ENCODE measurements at regions not wholly inside any gene's neighbourhood (a gene's known extent, or its start where the extent isn't known, plus 50 kb on each side); places are given as distances from the start of the nearest gene placed in this dataset.

- peak; percentile 39 for DNase-seq
These were observed 1963.0 kb downstream of the NCAM2 start for GRCh38 chr21:22961258-22961657.

GRCh38 chr21:22965455-22966135 lies 1967.4 kb downstream of the NCAM2 start:
- no peak for DNase-seq

GRCh38 chr21:22981819-22982218 lies 1983.6 kb downstream of the NCAM2 start:
- DNase-seq, result no peak

- DNase-seq, result no peak
These were observed 1994.9 kb downstream of the NCAM2 start for GRCh38 chr21:22993144-22993543.

- DNase-seq, result peak; percentile 49
These were observed 1995.8 kb downstream of the NCAM2 start for GRCh38 chr21:22993822-22994574.

GRCh38 chr21:23003951-23004350 lies 2005.7 kb downstream of the NCAM2 start:
- DNase-seq, result peak; percentile 14

- DNase-seq, result no peak
These were observed 2010.5 kb downstream of the NCAM2 start for GRCh38 chr21:23008601-23009202.

GRCh38 chr21:23009360-23009759 lies 2011.2 kb downstream of the NCAM2 start:
- no peak for DNase-seq

GRCh38 chr21:23014021-23014420 lies 2015.8 kb downstream of the NCAM2 start:
- DNase-seq, result no peak

- peak; percentile 54 for DNase-seq
These were observed 2018.4 kb downstream of the NCAM2 start for GRCh38 chr21:23016617-23017016.

- no peak for DNase-seq
These were observed 2019.8 kb downstream of the NCAM2 start for GRCh38 chr21:23017989-23018388.

- DNase-seq, result no peak
These were observed 2022.8 kb downstream of the NCAM2 start for GRCh38 chr21:23020969-23021368.

GRCh38 chr21:23021481-23021880 lies 2023.3 kb downstream of the NCAM2 start:
- DNase-seq, result no peak

- no peak for DNase-seq
These were observed 2028.7 kb downstream of the NCAM2 start for GRCh38 chr21:23026878-23027277.

GRCh38 chr21:23039846-23040245 lies 2041.6 kb downstream of the NCAM2 start:
- no peak for DNase-seq

GRCh38 chr21:23045955-23046354 lies 2047.7 kb downstream of the NCAM2 start:
- DNase-seq, result no peak

- DNase-seq, result no peak
These were observed 2069.5 kb downstream of the NCAM2 start for GRCh38 chr21:23067672-23068071.

GRCh38 chr21:23083242-23083641 lies 2085.0 kb downstream of the NCAM2 start:
- DNase-seq, result no peak

- DNase-seq, result no peak
These were observed 2095.1 kb downstream of the NCAM2 start for GRCh38 chr21:23093259-23093658.

GRCh38 chr21:23099185-23099584 lies 2101.0 kb downstream of the NCAM2 start:
- DNase-seq, result no peak

- no peak for DNase-seq
These were observed 2102.9 kb downstream of the NCAM2 start for GRCh38 chr21:23101111-23101510.

GRCh38 chr21:23108533-23108932 lies 2110.3 kb downstream of the NCAM2 start:
- DNase-seq, result no peak

GRCh38 chr21:23111070-23111600 lies 2112.9 kb downstream of the NCAM2 start:
- no peak for DNase-seq

- DNase-seq, result no peak
These were observed 2121.3 kb downstream of the NCAM2 start for GRCh38 chr21:23119491-23119890.

Measured in NCI-H1092 treated with DMSO at 0.1 percent for 48 hours (cell line).